ENCODE measurements at regions not wholly inside any gene's neighbourhood (a gene's known extent, or its start where the extent isn't known, plus 50 kb on each side); places are given as distances from the start of the nearest gene placed in this dataset.

DNA sequence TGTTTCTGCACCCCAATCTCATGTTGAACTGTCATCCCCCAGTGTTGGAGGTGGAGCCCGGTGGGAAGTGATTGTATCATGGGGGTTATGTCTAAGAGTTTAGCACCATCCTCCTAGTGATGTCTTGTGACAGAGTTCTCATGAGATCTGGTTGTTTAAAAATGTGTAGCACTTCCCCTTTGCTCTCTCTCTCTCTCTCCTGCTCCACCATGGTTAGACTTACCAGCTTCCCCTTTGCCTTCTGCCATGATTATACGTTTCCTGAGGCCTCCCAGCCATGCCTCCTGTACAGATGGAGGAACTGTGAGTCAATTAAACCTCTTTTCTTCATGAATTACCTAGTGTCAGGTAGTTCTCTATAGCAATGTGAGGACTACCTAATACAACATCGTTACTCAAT lies 396.9 kb upstream of the LRATD1 start:
- TF ChIP-seq, protein P1, sequence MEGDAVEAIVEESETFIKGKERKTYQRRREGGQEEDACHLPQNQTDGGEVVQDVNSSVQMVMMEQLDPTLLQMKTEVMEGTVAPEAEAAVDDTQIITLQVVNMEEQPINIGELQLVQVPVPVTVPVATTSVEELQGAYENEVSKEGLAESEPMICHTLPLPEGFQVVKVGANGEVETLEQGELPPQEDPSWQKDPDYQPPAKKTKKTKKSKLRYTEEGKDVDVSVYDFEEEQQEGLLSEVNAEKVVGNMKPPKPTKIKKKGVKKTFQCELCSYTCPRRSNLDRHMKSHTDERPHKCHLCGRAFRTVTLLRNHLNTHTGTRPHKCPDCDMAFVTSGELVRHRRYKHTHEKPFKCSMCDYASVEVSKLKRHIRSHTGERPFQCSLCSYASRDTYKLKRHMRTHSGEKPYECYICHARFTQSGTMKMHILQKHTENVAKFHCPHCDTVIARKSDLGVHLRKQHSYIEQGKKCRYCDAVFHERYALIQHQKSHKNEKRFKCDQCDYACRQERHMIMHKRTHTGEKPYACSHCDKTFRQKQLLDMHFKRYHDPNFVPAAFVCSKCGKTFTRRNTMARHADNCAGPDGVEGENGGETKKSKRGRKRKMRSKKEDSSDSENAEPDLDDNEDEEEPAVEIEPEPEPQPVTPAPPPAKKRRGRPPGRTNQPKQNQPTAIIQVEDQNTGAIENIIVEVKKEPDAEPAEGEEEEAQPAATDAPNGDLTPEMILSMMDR (IDR thresholded peaks at IDR 0.05): no peak
- Histone ChIP-seq H3K9me3 (ENCODE audit: control insufficient read depth, insufficient read depth, low read depth, low read length) (no peaks in the 10 kb centered on the region), H3K4me3 (ENCODE audit: low read depth in 2 of 2, low read length in 2 of 2) (no peak overlapping the region), H3K27me3 (ENCODE audit: control insufficient read depth, insufficient read depth, low read length) (no peaks in the 10 kb centered on the region), H3K36me3 (ENCODE audit: control insufficient read depth, insufficient read depth, low read length) (no peaks in the 10 kb centered on the region), H3K4me1 (ENCODE audit: control insufficient read depth, insufficient read depth, low read length) (no peaks in the 10 kb centered on the region), H3K27ac (ENCODE audit: low read length) (no peak overlapping the region)
- intact Hi-C loops (cut with micrococcal nuclease; ENCODE audit: unreplicated experiment): no loop called here
- ChIA-PET POLR2A (no interaction called here), CTCF (no interaction called here)
- ATAC-seq (no peak), DNase-seq (ENCODE audit: low read depth, low spot score) (no peak)
- in situ Hi-C loops (cut with HindIII; ENCODE audit: low pct_unique_long_range_greater_than_20kb, low sequenced_read_pairs): no loop called here
- BruUV-seq (replicated peaks): no TSS peak

DNA sequence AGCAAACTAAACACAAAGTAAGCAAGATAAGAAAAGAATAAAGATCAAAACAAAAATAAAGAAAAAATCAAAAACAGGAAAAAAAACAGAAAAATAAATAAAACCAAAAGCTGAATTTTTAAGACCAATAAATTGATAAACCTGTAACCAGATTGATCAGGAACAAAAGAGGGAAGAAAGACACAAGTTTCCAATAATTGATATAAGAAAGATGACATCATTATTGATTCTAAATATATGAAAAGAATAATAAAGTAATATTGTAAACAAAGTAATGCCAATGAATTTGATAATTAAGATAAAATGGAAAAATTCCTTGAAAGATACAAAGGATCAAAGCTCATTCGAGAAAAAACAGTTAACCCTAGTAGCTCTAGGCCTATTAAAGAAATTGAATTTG lies 394.6 kb upstream of the LRATD1 start:
- in situ Hi-C loops (cut with HindIII; ENCODE audit: low pct_unique_long_range_greater_than_20kb, low sequenced_read_pairs) (no loop called here), intact Hi-C loops (cut with micrococcal nuclease; ENCODE audit: unreplicated experiment) (no loop called here)
- no peak overlapping the region for H3K27ac ChIP-seq (ENCODE audit: low read length)
- no peak for ATAC-seq
- H3K4me3 ChIP-seq (ENCODE audit: low read depth in 2 of 2, low read length in 2 of 2): no peak overlapping the region
- H3K36me3 ChIP-seq (ENCODE audit: control insufficient read depth, insufficient read depth, low read length): no peaks in the 10 kb centered on the region
- ChIA-PET CTCF (no interaction called here), POLR2A (no interaction called here)
- no peaks in the 10 kb centered on the region for H3K9me3 ChIP-seq (ENCODE audit: control insufficient read depth, insufficient read depth, low read depth, low read length)
- no peaks in the 10 kb centered on the region for H3K4me1 ChIP-seq (ENCODE audit: control insufficient read depth, insufficient read depth, low read length)
- no peaks in the 10 kb centered on the region for H3K27me3 ChIP-seq (ENCODE audit: control insufficient read depth, insufficient read depth, low read length)
- no TSS peak for BruUV-seq (replicated peaks)
- no peak for DNase-seq (ENCODE audit: low read depth, low spot score)
- TF ChIP-seq, protein P2, sequence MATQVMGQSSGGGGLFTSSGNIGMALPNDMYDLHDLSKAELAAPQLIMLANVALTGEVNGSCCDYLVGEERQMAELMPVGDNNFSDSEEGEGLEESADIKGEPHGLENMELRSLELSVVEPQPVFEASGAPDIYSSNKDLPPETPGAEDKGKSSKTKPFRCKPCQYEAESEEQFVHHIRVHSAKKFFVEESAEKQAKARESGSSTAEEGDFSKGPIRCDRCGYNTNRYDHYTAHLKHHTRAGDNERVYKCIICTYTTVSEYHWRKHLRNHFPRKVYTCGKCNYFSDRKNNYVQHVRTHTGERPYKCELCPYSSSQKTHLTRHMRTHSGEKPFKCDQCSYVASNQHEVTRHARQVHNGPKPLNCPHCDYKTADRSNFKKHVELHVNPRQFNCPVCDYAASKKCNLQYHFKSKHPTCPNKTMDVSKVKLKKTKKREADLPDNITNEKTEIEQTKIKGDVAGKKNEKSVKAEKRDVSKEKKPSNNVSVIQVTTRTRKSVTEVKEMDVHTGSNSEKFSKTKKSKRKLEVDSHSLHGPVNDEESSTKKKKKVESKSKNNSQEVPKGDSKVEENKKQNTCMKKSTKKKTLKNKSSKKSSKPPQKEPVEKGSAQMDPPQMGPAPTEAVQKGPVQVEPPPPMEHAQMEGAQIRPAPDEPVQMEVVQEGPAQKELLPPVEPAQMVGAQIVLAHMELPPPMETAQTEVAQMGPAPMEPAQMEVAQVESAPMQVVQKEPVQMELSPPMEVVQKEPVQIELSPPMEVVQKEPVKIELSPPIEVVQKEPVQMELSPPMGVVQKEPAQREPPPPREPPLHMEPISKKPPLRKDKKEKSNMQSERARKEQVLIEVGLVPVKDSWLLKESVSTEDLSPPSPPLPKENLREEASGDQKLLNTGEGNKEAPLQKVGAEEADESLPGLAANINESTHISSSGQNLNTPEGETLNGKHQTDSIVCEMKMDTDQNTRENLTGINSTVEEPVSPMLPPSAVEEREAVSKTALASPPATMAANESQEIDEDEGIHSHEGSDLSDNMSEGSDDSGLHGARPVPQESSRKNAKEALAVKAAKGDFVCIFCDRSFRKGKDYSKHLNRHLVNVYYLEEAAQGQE (IDR thresholded peaks at IDR 0.05; ENCODE audit: insufficient read depth in 1 of 2, low read depth in 2 of 2, low read length in 1 of 2): no peak
- TF ChIP-seq SIN3A (IDR thresholded peaks at IDR 0.05; ENCODE audit: borderline replicate concordance, insufficient read depth, low read depth, low read length) (no peak), POLR2AphosphoS5 (IDR thresholded peaks at IDR 0.05; ENCODE audit: low read depth, low read length) (no peak), TCF7L2 (IDR thresholded peaks at IDR 0.05; ENCODE audit: low read depth, low read length) (no peak)
- TF ChIP-seq, protein P1 (IDR thresholded peaks at IDR 0.05): no peak

DNA sequence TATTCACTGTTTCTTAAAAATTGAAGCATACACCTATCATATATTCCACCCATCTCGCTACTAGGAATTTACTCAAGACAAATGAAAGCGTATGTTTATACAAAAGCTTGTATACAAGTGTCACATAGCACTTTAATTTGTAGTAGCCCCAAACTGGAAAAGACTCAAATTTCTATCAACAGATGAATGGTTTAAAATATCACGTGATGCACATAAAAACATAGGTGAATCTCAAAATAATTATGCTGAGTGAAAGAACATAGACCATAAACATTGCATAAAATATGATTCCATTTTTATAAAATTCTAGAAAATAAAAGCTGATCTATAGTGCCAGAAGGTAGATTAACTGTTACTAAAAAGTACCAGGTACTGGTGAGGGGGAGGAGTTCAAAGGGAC lies 392.9 kb upstream of the LRATD1 start:
- no peak overlapping the region for H3K27ac ChIP-seq (ENCODE audit: low read length)
- no peaks in the 10 kb centered on the region for H3K9me3 ChIP-seq (ENCODE audit: control insufficient read depth, insufficient read depth, low read depth, low read length)
- H3K36me3 ChIP-seq (ENCODE audit: control insufficient read depth, insufficient read depth, low read length): no peaks in the 10 kb centered on the region
- DNase-seq (ENCODE audit: low read depth, low spot score): no peak
- ChIA-PET CTCF (no interaction called here), POLR2A (no interaction called here)
- H3K27me3 ChIP-seq (ENCODE audit: control insufficient read depth, insufficient read depth, low read length): no peaks in the 10 kb centered on the region
- no peak for ATAC-seq
- in situ Hi-C loops (cut with HindIII; ENCODE audit: low pct_unique_long_range_greater_than_20kb, low sequenced_read_pairs): no loop called here
- TF ChIP-seq, protein P2 (IDR thresholded peaks at IDR 0.05; ENCODE audit: insufficient read depth in 1 of 2, low read depth in 2 of 2, low read length in 1 of 2): no peak
- TF ChIP-seq POLR2AphosphoS5 (IDR thresholded peaks at IDR 0.05; ENCODE audit: low read depth, low read length) (no peak), SIN3A (IDR thresholded peaks at IDR 0.05; ENCODE audit: borderline replicate concordance, insufficient read depth, low read depth, low read length) (no peak), TCF7L2 (IDR thresholded peaks at IDR 0.05; ENCODE audit: low read depth, low read length) (no peak)
- TF ChIP-seq, protein P1 (IDR thresholded peaks at IDR 0.05): no peak
- no peak overlapping the region for H3K4me3 ChIP-seq (ENCODE audit: low read depth in 2 of 2, low read length in 2 of 2)
- no TSS peak for BruUV-seq (replicated peaks)
- intact Hi-C loops (cut with micrococcal nuclease; ENCODE audit: unreplicated experiment): no loop called here
- no peaks in the 10 kb centered on the region for H3K4me1 ChIP-seq (ENCODE audit: control insufficient read depth, insufficient read depth, low read length)

Data from Panc1 (cell line).